Activated B cell treated with CpG ODN at 0.5 μM for 24 hours (primary cell): ENCODE measurements at regions not wholly inside any gene's neighbourhood (a gene's known extent, or its start where the extent isn't known, plus 50 kb on each side); places are given as distances from the start of the nearest gene placed in this dataset.

ENCODE experiments used
- ATAC-seq: fragments of 200-7000 bp; cut with Tn5 transposase; one replicate; pipeline ENCODE4 v1.10.0; 2021; ENCODE audit warnings: low read depth, mild to moderate bottlenecking, moderate library complexity
- CTCF ChIA-PET: fragments of 350-600 bp; sonication (Branson Sonifier 250); formaldehyde crosslinking; loops from one replicate; lab custom pipeline; 2021; ENCODE audit warnings: antibody characterized with exemption; lab: Charles Lee
- POLR2A ChIA-PET: fragments of 350-600 bp; sonication (Branson Sonifier 250); formaldehyde crosslinking; loops from one replicate; lab custom pipeline; 2021; ENCODE audit warnings: antibody characterized with exemption; lab: Charles Lee
- DNase-seq: peaks from one replicate; pipeline ENCODE4 v3.0.0; 2022
- H3K27ac Mint-ChIP-seq: one replicate; pipeline ENCODE4 v1.8.0; 2020; ENCODE audit warnings: mixed read lengths
- H3K27me3 Mint-ChIP-seq: one replicate; pipeline ENCODE4 v1.8.0; 2021; ENCODE audit warnings: mixed read lengths
- H3K36me3 Mint-ChIP-seq: one replicate; pipeline ENCODE4 v1.8.0; 2021; ENCODE audit warnings: low read depth, mixed read lengths
- H3K4me1 Mint-ChIP-seq: one replicate; pipeline ENCODE4 v1.8.0; 2021; ENCODE audit warnings: mixed read lengths
- H3K4me3 Mint-ChIP-seq: one replicate; pipeline ENCODE4 v1.8.0; 2020; ENCODE audit warnings: mild to moderate bottlenecking, mixed read lengths
- H3K9me3 Mint-ChIP-seq: one replicate; pipeline ENCODE4 v1.8.0; 2020; ENCODE audit warnings: mixed read lengths
- intact Hi-C: fragments of 100-400 bp; cut with micrococcal nuclease; formaldehyde crosslinking; loops from one replicate; pipeline ENCODE4 v1.15.1; 2024
- TF ChIP-seq, protein P1 (sequence below): fragments of 200-600 bp; IDR thresholded peaks from one replicate; pipeline ENCODE4 v1.8.0; 2022; ENCODE audit warnings: antibody characterized with exemption, mild to moderate bottlenecking

DNA sequence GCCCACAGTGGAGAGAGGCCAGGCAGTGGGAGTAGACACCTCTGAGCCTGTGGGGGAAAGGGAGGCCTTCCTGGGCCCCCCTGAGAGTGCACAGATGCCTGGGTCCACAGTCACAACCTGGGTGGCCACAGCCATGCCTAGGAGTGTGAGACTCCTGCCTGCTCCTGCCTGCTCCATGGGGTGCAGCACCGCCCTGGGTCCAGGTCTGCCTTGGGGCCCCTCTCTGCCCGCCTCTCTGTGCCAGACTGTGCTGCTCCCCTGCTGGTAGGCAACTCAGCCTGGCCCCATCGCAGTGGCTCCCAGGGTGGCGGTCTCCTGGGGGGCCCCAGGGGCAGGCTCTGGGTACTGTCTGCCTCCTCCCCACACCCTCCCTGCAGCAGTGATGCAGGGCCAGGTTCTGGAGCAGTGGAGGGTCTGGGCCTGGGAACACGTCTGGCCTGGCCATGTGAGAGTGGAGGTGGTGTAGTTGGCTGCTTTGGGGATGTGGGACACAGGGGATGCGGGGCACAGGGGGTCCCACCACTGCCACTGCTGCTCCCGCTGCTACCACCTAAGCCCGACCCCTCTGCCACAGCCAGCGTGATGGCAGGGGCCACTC is 60.1 kb upstream of the DLX2 start:
- DNase-seq: no peak
- ChIA-PET CTCF (no interaction called here), POLR2A (no interaction called here)
- no peak overlapping the region for H3K27ac Mint-ChIP-seq
- no peaks in the 10 kb centered on the region for H3K4me1 Mint-ChIP-seq
- H3K4me3 Mint-ChIP-seq: no peak overlapping the region
- intact Hi-C loops: no loop called here
- peaks cover 3% of the 10 kb centered on the region for H3K9me3 Mint-ChIP-seq
- no peaks in the 10 kb centered on the region for H3K36me3 Mint-ChIP-seq
- TF ChIP-seq, protein P1, sequence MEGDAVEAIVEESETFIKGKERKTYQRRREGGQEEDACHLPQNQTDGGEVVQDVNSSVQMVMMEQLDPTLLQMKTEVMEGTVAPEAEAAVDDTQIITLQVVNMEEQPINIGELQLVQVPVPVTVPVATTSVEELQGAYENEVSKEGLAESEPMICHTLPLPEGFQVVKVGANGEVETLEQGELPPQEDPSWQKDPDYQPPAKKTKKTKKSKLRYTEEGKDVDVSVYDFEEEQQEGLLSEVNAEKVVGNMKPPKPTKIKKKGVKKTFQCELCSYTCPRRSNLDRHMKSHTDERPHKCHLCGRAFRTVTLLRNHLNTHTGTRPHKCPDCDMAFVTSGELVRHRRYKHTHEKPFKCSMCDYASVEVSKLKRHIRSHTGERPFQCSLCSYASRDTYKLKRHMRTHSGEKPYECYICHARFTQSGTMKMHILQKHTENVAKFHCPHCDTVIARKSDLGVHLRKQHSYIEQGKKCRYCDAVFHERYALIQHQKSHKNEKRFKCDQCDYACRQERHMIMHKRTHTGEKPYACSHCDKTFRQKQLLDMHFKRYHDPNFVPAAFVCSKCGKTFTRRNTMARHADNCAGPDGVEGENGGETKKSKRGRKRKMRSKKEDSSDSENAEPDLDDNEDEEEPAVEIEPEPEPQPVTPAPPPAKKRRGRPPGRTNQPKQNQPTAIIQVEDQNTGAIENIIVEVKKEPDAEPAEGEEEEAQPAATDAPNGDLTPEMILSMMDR: no peak
- no peak for ATAC-seq
- H3K27me3 Mint-ChIP-seq: peaks cover 15% of the 10 kb centered on the region

DNA sequence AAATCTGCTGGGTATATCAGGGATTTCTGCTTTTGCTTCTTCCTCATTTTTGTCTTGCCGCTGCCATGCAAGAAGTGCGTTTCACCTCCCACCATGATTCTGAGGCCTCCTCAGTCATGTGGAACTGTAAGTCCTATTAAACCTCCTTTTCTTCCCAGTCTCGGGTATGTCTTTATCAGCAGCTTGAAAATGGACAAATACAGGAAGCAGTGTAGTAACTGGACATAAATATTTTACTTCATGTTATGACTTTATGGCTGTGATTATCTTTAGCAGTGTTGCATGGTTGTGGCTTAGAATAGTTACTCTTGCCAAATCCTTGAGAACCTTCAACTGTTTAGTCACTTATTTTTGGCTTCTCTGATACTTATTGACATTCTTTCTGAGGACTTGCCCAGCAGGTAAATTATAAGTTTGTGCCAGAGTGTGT is 66.2 kb upstream of the DLX2 start:
- CTCF ChIA-PET: no interaction called here
- H3K4me1 Mint-ChIP-seq: peaks cover 4% of the 10 kb centered on the region
- no peak overlapping the region for H3K27ac Mint-ChIP-seq
- POLR2A ChIA-PET: no interaction called here
- DNase-seq (no peak), ATAC-seq (no peak)
- peaks cover 2% of the 10 kb centered on the region for H3K9me3 Mint-ChIP-seq
- no peaks in the 10 kb centered on the region for H3K36me3 Mint-ChIP-seq
- H3K27me3 Mint-ChIP-seq: peaks cover 25% of the 10 kb centered on the region
- H3K4me3 Mint-ChIP-seq: no peak overlapping the region
- TF ChIP-seq, protein P1: no peak
- intact Hi-C loops: no loop called here

DNA sequence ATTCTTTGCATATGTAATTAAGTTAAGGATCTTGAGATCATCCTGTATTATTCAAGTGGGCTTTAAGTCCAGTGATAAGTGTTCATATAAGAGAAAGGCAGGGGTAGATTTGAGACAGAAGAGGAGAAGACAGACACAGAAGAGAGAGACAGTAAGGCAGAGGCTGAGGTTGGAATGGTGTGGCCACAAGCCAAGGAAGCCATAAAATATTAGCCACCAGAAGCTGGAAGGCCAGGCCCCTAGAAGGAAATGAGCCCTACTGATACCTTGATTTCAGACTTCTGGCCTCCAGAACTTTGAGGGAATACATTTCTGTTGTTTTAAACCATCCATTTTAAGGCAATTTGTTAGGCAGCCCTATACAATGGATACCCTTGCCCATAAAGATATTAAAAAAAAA is 66.9 kb upstream of the DLX2 start:
- Mint-ChIP-seq H3K4me1 (peaks cover 4% of the 10 kb centered on the region), H3K9me3 (peaks cover 2% of the 10 kb centered on the region), H3K4me3 (no peak overlapping the region), H3K36me3 (no peaks in the 10 kb centered on the region), H3K27me3 (peaks cover 25% of the 10 kb centered on the region), H3K27ac (no peak overlapping the region)
- ATAC-seq (no peak), DNase-seq (no peak)
- TF ChIP-seq, protein P1: no peak
- POLR2A ChIA-PET: no interaction called here
- intact Hi-C loops: no loop called here
- CTCF ChIA-PET: no interaction called here

DNA sequence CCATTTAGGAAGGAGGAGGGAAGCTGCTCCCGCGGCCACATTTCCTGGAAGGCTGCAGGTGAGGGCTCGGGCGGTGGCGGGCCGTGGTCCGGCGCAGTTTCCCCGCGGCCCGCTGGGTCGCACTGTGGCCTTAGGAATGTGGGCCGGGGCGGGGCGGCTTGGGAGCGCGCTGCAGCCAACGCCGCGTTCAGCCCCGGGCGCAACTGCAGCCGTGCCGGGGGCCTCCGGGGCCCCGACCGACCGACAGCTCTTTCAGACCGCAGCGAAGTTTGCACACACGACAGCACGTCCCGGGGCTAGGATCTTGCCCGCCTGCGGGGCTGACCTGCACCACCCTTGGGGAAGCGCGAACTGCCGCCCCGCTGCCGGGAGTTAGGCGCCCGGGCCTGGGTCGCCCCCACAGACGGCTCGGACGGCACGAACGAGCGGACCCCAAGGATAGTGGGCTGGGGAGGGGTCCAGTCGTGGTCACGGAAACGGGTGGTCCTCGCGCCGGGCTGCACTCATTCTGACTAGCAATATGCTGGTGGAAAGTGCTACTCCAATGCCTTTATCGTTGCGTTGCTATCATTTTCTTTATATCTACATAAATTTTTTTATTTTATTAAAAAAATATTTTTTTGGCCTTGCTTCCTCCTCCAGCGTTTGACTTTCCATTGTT is 69.9 kb upstream of the DLX2 start:
- DNase-seq: no peak

DNA sequence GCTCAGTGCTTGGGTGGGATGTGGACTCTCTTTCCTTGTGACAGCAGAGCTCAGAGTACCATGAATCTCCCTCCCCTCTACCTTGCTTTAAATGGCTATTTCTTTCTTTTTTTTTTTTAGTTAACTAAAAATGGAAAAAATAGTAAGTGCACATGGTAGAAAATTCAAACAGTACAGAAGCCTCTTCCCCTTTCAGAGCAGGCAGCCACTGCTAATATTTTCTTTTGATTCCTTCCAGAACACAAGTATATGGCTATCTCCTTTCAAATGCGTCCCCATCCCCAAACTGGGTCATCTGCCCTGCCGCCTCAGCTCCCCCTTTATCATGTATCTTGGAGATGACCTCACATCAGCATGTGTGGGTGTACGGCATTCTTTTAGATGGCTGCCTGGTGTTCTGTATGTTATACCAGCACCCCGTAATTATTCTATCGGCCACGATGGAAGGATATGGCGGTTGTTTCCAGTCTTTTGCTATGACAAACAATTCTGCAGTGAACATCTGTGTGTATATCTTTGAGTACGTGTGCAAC is 70.5 kb upstream of the DLX2 start:
- H3K4me1 Mint-ChIP-seq: peaks cover 4% of the 10 kb centered on the region
- intact Hi-C loops: no loop called here
- ATAC-seq (no peak), DNase-seq (no peak)
- peaks cover 8% of the 10 kb centered on the region for H3K9me3 Mint-ChIP-seq
- POLR2A ChIA-PET: no interaction called here
- H3K27ac Mint-ChIP-seq: no peak overlapping the region
- peaks cover 24% of the 10 kb centered on the region for H3K27me3 Mint-ChIP-seq
- no peak overlapping the region for H3K4me3 Mint-ChIP-seq
- CTCF ChIA-PET: interaction anchor here (0.8 to 1.6 kb wide), 3 partner anchors 287 to 293 kb away, joined by 3 to 5 read pairs (median 4); no protein-coding TSS in a partner anchor
- TF ChIP-seq, protein P1: no peak
- H3K36me3 Mint-ChIP-seq: no peaks in the 10 kb centered on the region

More for the DNA sequence above, 69.9 kb upstream of the DLX2 start:
- Mint-ChIP-seq H3K4me1 (peaks cover 4% of the 10 kb centered on the region), H3K4me3 (peak overlapping the region; percentile 28), H3K27me3 (peaks cover 23% of the 10 kb centered on the region), H3K27ac (no peak overlapping the region), H3K36me3 (no peaks in the 10 kb centered on the region), H3K9me3 (peaks cover 8% of the 10 kb centered on the region)
- ChIA-PET POLR2A (no interaction called here), CTCF (interaction anchor here (1.6 kb wide), 1 partner anchor 289 kb away, joined by 5 read pairs; no protein-coding TSS in a partner anchor)
- intact Hi-C loops: loop anchor here (1.0 kb wide), 1 partner anchor 293 kb away; no protein-coding TSS in a partner anchor
- peak; percentile 45 for ATAC-seq
- TF ChIP-seq, protein P1: no peak
